ENCODE measurements at regions not wholly inside any gene's neighbourhood (a gene's known extent, or its start where the extent isn't known, plus 50 kb on each side); places are given as distances from the start of the nearest gene placed in this dataset.
A peak's percentile ranks its signal among the peaks of the same experiment; 100 is the strongest.

DNA sequence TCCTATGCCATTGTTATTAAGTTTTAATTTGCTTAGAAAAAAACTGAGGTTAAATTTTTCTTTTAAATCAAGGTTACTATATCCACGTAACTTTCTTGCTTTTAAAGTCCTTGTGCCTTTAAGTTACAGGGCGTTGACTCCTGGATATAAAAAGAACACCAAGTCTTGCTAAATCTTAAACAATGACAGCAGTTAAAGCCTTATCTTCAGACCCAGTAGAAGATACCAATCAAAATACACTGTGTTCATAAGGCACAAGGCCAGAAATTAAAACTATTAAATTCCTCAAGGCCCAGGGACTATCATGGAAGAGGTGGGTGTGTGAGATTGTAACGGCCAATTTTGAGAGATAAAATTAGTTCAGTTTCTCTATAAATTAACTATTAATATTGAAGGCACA, 60.4 kb downstream of the PAGE2 start:
- H3K14ac ChIP-seq (ENCODE audit: low read length), result no peak overlapping the region
- H2AFZ ChIP-seq (ENCODE audit: low read length), result no peak overlapping the region
- H3K9ac ChIP-seq (ENCODE audit: low read depth, low read length, poor library complexity), result no peak overlapping the region
- H3K4me2 ChIP-seq (ENCODE audit: insufficient read depth, low read length, poor library complexity, severe bottlenecking), result no peak overlapping the region
- no peaks in the 10 kb centered on the region for H3K79me1 ChIP-seq (ENCODE audit: low read depth, low read length)
- no peaks in the 10 kb centered on the region for H3K27me3 ChIP-seq (ENCODE audit: control insufficient read depth in 3 of 3, insufficient read depth in 3 of 3, low read depth in 1 of 3, low read length in 3 of 3)
- H2AK5ac ChIP-seq (ENCODE audit: low read depth, low read length), result no peak overlapping the region
- no peak overlapping the region for H3K23ac ChIP-seq (ENCODE audit: low read depth, low read length, poor library complexity)
- WGBS, 2 donors (ENCODE audit: extremely low coverage in 2 of 2, insufficient read length in 2 of 2, insufficient replicate concordance in 1 of 2), result no CpG with 5 or more reads among the region's 3 CpGs
- no peak overlapping the region for H2BK120ac ChIP-seq (ENCODE audit: low read depth, low read length)
- no peak for DNase-seq (ENCODE audit: low spot score)
- peaks cover 0 to 2% of the 10 kb centered on the region in 2 donors for H3K36me3 ChIP-seq (replicated peaks in 1 of 2; ENCODE audit: control insufficient read depth in 2 of 2, insufficient read depth in 2 of 2, low read length in 2 of 2)
- no peak overlapping the region for H4K8ac ChIP-seq (ENCODE audit: low read depth, low read length)
- H3K9me3 ChIP-seq (replicated peaks in 1 of 2; ENCODE audit: control insufficient read depth in 2 of 2, insufficient read depth in 1 of 2, low read depth in 1 of 2, low read length in 2 of 2), result no peaks in the 10 kb centered on the region
- H3K4me1 ChIP-seq (ENCODE audit: control insufficient read depth in 2 of 2, insufficient read depth in 1 of 2, low read depth in 1 of 2, low read length in 2 of 2), result no peaks in the 10 kb centered on the region
- H3K4ac ChIP-seq (ENCODE audit: low read length), result no peak overlapping the region
- H2BK15ac ChIP-seq (ENCODE audit: low read length), result no peak overlapping the region
- H3K18ac ChIP-seq (ENCODE audit: low read length), result no peak overlapping the region
- H3K4me3 ChIP-seq (ENCODE audit: low read length in 2 of 2), result no peak overlapping the region
- no peak overlapping the region for H3K27ac ChIP-seq (replicated peaks; ENCODE audit: low read length)
- no peak overlapping the region for H2BK12ac ChIP-seq (ENCODE audit: low read length)
- H4K91ac ChIP-seq (ENCODE audit: low read depth, low read length, poor library complexity), result no peak overlapping the region
- no peak overlapping the region for H2BK5ac ChIP-seq (ENCODE audit: low read length)

DNA sequence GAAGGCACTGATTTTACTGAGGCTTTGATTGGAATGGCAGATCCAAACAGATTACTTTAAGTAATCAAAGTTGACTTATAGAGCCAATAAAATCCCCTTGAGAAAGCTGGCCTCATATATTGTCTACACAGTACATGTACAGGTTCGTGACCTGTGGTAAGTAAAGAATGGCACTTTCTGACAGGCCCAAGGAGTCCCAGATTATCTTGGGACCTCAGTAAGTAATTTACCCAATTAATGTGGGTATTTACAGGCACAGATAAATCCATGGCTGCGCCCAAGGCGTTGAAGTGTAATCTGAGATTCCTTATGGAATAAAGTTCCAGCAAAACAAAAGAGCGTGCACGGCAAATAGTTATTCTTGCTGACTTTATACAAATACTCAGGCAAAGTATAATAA, 62.4 kb downstream of the PAGE2 start:
- H3K9me3 ChIP-seq (replicated peaks in 1 of 2; ENCODE audit: control insufficient read depth in 2 of 2, insufficient read depth in 1 of 2, low read depth in 1 of 2, low read length in 2 of 2), result no peaks in the 10 kb centered on the region
- no peak overlapping the region for H2BK5ac ChIP-seq (ENCODE audit: low read length)
- H2AFZ ChIP-seq (ENCODE audit: low read length), result no peak overlapping the region
- no peak overlapping the region for H3K23ac ChIP-seq (ENCODE audit: low read depth, low read length, poor library complexity)
- no peaks in the 10 kb centered on the region for H3K79me1 ChIP-seq (ENCODE audit: low read depth, low read length)
- no peak overlapping the region for H3K4me3 ChIP-seq (ENCODE audit: low read length in 2 of 2)
- no peak overlapping the region for H3K9ac ChIP-seq (ENCODE audit: low read depth, low read length, poor library complexity)
- H4K8ac ChIP-seq (ENCODE audit: low read depth, low read length), result no peak overlapping the region
- no peak overlapping the region for H2BK15ac ChIP-seq (ENCODE audit: low read length)
- WGBS, 2 donors (ENCODE audit: extremely low coverage in 2 of 2, insufficient read length in 2 of 2, insufficient replicate concordance in 1 of 2), result no CpG with 5 or more reads among the region's 5 CpGs
- no peak overlapping the region for H2BK120ac ChIP-seq (ENCODE audit: low read depth, low read length)
- H3K4ac ChIP-seq (ENCODE audit: low read length), result no peak overlapping the region
- no peak overlapping the region for H3K27ac ChIP-seq (replicated peaks; ENCODE audit: low read length)
- no peaks in the 10 kb centered on the region for H3K27me3 ChIP-seq (ENCODE audit: control insufficient read depth in 3 of 3, insufficient read depth in 3 of 3, low read depth in 1 of 3, low read length in 3 of 3)
- H3K4me2 ChIP-seq (ENCODE audit: insufficient read depth, low read length, poor library complexity, severe bottlenecking), result no peak overlapping the region
- no peak for DNase-seq (ENCODE audit: low spot score)
- no peak overlapping the region for H3K14ac ChIP-seq (ENCODE audit: low read length)
- no peak overlapping the region for H2AK5ac ChIP-seq (ENCODE audit: low read depth, low read length)
- no peaks in the 10 kb centered on the region for H3K4me1 ChIP-seq (ENCODE audit: control insufficient read depth in 2 of 2, insufficient read depth in 1 of 2, low read depth in 1 of 2, low read length in 2 of 2)
- no peak overlapping the region for H2BK12ac ChIP-seq (ENCODE audit: low read length)
- H4K91ac ChIP-seq (ENCODE audit: low read depth, low read length, poor library complexity), result no peak overlapping the region
- H3K18ac ChIP-seq (ENCODE audit: low read length), result no peak overlapping the region
- H3K36me3 ChIP-seq (replicated peaks in 1 of 2; ENCODE audit: control insufficient read depth in 2 of 2, insufficient read depth in 2 of 2, low read length in 2 of 2), result no peaks in the 10 kb centered on the region

DNA sequence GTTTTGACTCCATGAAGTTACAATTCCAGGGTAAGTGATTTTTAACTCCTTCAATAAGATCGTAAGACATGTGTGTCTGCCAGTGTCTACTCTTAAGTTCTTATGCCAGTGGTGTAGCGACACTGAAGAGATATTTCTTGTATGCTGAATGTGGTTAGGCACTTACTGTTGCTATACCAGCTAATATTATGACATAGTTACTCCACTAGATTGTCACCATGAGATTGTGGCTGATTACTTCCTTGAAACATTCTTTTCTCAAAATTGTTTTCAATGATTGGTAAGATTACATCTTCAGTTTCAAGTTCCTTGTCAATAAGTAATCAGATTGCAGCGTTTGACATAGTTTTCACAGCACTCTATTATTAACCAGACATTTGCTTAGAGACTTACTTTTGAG, 60.6 kb upstream of the PAGE5 start:
- WGBS, 2 donors (ENCODE audit: extremely low coverage in 2 of 2, insufficient read length in 2 of 2, insufficient replicate concordance in 1 of 2), result no CpG with 5 or more reads among the region's 3 CpGs
- H2AFZ ChIP-seq (ENCODE audit: low read length), result no peak overlapping the region
- no peak overlapping the region for H3K4ac ChIP-seq (ENCODE audit: low read length)
- no peak overlapping the region for H2BK15ac ChIP-seq (ENCODE audit: low read length)
- H3K4me2 ChIP-seq (ENCODE audit: insufficient read depth, low read length, poor library complexity, severe bottlenecking), result no peak overlapping the region
- H3K27ac ChIP-seq (replicated peaks; ENCODE audit: low read length), result no peak overlapping the region
- H3K27me3 ChIP-seq (ENCODE audit: control insufficient read depth in 3 of 3, insufficient read depth in 3 of 3, low read depth in 1 of 3, low read length in 3 of 3), result peaks cover 0 to 7% (median 0%) of the 10 kb centered on the region in 3 experiments
- H4K91ac ChIP-seq (ENCODE audit: low read depth, low read length, poor library complexity), result no peak overlapping the region
- H4K8ac ChIP-seq (ENCODE audit: low read depth, low read length), result no peak overlapping the region
- no peak overlapping the region for H2BK120ac ChIP-seq (ENCODE audit: low read depth, low read length)
- no peak overlapping the region for H2AK5ac ChIP-seq (ENCODE audit: low read depth, low read length)
- H3K23ac ChIP-seq (ENCODE audit: low read depth, low read length, poor library complexity), result no peak overlapping the region
- H3K9ac ChIP-seq (ENCODE audit: low read depth, low read length, poor library complexity), result no peak overlapping the region
- no peak overlapping the region for H3K18ac ChIP-seq (ENCODE audit: low read length)
- H2BK5ac ChIP-seq (ENCODE audit: low read length), result no peak overlapping the region
- H3K4me1 ChIP-seq (ENCODE audit: control insufficient read depth in 2 of 2, insufficient read depth in 1 of 2, low read depth in 1 of 2, low read length in 2 of 2), result no peaks in the 10 kb centered on the region
- no peak overlapping the region for H3K14ac ChIP-seq (ENCODE audit: low read length)
- H3K4me3 ChIP-seq (ENCODE audit: low read length in 2 of 2), result no peak overlapping the region
- peaks cover 0 to 7% of the 10 kb centered on the region in 2 donors for H3K36me3 ChIP-seq (replicated peaks in 1 of 2; ENCODE audit: control insufficient read depth in 2 of 2, insufficient read depth in 2 of 2, low read length in 2 of 2)
- no peaks in the 10 kb centered on the region for H3K79me1 ChIP-seq (ENCODE audit: low read depth, low read length)
- DNase-seq (ENCODE audit: low spot score), result no peak
- no peaks in the 10 kb centered on the region for H3K9me3 ChIP-seq (replicated peaks in 1 of 2; ENCODE audit: control insufficient read depth in 2 of 2, insufficient read depth in 1 of 2, low read depth in 1 of 2, low read length in 2 of 2)
- H2BK12ac ChIP-seq (ENCODE audit: low read length), result no peak overlapping the region

DNA sequence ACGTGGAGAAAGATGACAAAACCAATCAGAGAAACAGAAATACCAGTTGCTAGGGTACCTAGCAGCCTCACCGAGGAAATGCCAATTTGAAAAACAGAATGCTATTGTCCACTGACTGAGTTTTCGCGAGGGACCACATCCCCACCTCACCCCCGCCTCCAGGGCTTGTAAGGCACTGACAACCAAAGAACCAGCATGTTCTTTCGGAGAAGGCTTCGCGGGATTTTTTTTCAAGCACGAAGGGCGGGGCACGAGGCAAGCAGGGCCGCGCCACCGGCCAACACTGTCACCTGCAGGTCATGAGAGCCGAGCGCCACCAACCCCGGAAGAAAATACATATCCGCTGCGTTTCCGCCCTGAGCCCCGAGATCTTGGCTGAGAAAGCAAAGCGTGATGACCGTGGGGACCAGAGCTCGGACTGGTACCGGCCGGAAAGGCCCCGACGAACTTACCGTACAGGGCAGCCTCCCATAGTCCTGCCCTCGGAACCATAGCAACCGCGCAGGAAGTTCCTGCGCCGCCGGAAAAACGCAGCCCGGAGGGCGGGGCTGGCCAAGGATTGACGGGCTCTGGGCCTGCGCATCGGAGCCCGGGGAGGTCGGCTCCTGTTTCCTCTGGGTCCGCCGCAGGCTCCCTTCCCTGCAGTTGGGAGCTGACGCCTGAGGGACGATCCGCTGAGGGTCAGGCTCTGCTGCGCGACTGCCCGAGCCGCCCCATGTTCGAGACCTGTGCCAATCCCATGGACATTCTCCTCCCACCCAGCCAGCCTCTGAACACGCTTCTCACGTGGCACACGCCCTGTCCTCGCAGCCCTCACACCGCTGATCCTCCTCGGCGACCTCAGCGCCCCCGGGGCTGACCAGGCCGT, 59.2 kb upstream of the PAGE5 start:
- H3K4me2 ChIP-seq (ENCODE audit: insufficient read depth, low read length, poor library complexity, severe bottlenecking), result peak overlapping the region; percentile 66
- no peak overlapping the region for H2BK12ac ChIP-seq (ENCODE audit: low read length)
- H2BK5ac ChIP-seq (ENCODE audit: low read length), result no peak overlapping the region
- no peak overlapping the region for H2AK5ac ChIP-seq (ENCODE audit: low read depth, low read length)
- H3K4ac ChIP-seq (ENCODE audit: low read length), result no peak overlapping the region
- peak; percentile 83 for DNase-seq (ENCODE audit: low spot score)
- peak overlapping the region; percentile 67 to 93 for H3K4me3 ChIP-seq (ENCODE audit: low read length in 2 of 2)
- no peaks in the 10 kb centered on the region for H3K79me1 ChIP-seq (ENCODE audit: low read depth, low read length)
- peak overlapping the region; percentile 65 for H3K23ac ChIP-seq (ENCODE audit: low read depth, low read length, poor library complexity)
- H3K27me3 ChIP-seq (ENCODE audit: control insufficient read depth in 3 of 3, insufficient read depth in 3 of 3, low read depth in 1 of 3, low read length in 3 of 3), result peaks cover 0 to 7% (median 0%) of the 10 kb centered on the region in 3 experiments
- peak overlapping the region; percentile 80 for H3K18ac ChIP-seq (ENCODE audit: low read length)
- H3K27ac ChIP-seq (replicated peaks; ENCODE audit: low read length), result peak overlapping the region; percentile 96
- H3K9me3 ChIP-seq (replicated peaks in 1 of 2; ENCODE audit: control insufficient read depth in 2 of 2, insufficient read depth in 1 of 2, low read depth in 1 of 2, low read length in 2 of 2), result no peaks in the 10 kb centered on the region
- no CpG with 5 or more reads among the region's 63 CpGs for WGBS, 2 donors (ENCODE audit: extremely low coverage in 2 of 2, insufficient read length in 2 of 2, insufficient replicate concordance in 1 of 2)
- no peak overlapping the region for H4K91ac ChIP-seq (ENCODE audit: low read depth, low read length, poor library complexity)
- H2BK15ac ChIP-seq (ENCODE audit: low read length), result no peak overlapping the region
- no peak overlapping the region for H2BK120ac ChIP-seq (ENCODE audit: low read depth, low read length)
- H4K8ac ChIP-seq (ENCODE audit: low read depth, low read length), result no peak overlapping the region
- H3K36me3 ChIP-seq (replicated peaks in 1 of 2; ENCODE audit: control insufficient read depth in 2 of 2, insufficient read depth in 2 of 2, low read length in 2 of 2), result peaks cover 0 to 7% of the 10 kb centered on the region in 2 donors
- peak overlapping the region; percentile 84 for H3K9ac ChIP-seq (ENCODE audit: low read depth, low read length, poor library complexity)
- peak overlapping the region; percentile 88 for H2AFZ ChIP-seq (ENCODE audit: low read length)
- H3K14ac ChIP-seq (ENCODE audit: low read length), result peak overlapping the region; percentile 82
- no peaks in the 10 kb centered on the region for H3K4me1 ChIP-seq (ENCODE audit: control insufficient read depth in 2 of 2, insufficient read depth in 1 of 2, low read depth in 1 of 2, low read length in 2 of 2)
